Fibroblast of upper back skin (primary cell): ENCODE measurements at regions not wholly inside any gene's neighbourhood (a gene's known extent, or its start where the extent isn't known, plus 50 kb on each side); places are given as distances from the start of the nearest gene placed in this dataset.
"Not testable (repeated sequence)": the region's sequence is repeated elsewhere in the genome, so short reads cannot be mapped to it uniquely, and the experiment has no call there.

Experiments used
- DNase-seq: peaks from one replicate; pipeline ENCODE4 v3.0.0-alpha.2; 2013

GRCh38 chr2:118449401-118449800, 361.1 kb downstream of the INSIG2 start:
- DNase-seq = no peak

GRCh38 chr2:118443596-118443995, 355.3 kb downstream of the INSIG2 start:
- peak; percentile 88 for DNase-seq

- no peak for DNase-seq
Observed at GRCh38 chr2:118442996-118443553, 354.8 kb downstream of the INSIG2 start.

- no peak for DNase-seq
Observed at GRCh38 chr2:118442046-118442445, 353.8 kb downstream of the INSIG2 start.

- no peak for DNase-seq
Observed at GRCh38 chr2:118440404-118441098, 352.3 kb downstream of the INSIG2 start.

GRCh38 chr2:118437501-118437900, 349.2 kb downstream of the INSIG2 start:
- DNase-seq = peak; percentile 41

GRCh38 chr2:118431997-118432396, 343.7 kb downstream of the INSIG2 start:
- DNase-seq = peak; percentile 87

GRCh38 chr2:118431586-118431985, 343.3 kb downstream of the INSIG2 start:
- DNase-seq = no peak

- DNase-seq = peak; percentile 75
Observed at GRCh38 chr2:118431165-118431517, 342.9 kb downstream of the INSIG2 start.

GRCh38 chr2:118430510-118431164, 342.4 kb downstream of the INSIG2 start:
- DNase-seq = peak; percentile 78

- DNase-seq = no peak
Observed at GRCh38 chr2:118425191-118425590, 336.9 kb downstream of the INSIG2 start.

- no peak for DNase-seq
Observed at GRCh38 chr2:118423776-118424175, 335.5 kb downstream of the INSIG2 start.

GRCh38 chr2:118421648-118422047, 333.4 kb downstream of the INSIG2 start:
- no peak for DNase-seq

GRCh38 chr2:118417406-118418120, 329.3 kb downstream of the INSIG2 start:
- DNase-seq = peak; percentile 58

- not testable (repeated sequence) for DNase-seq
Observed at GRCh38 chr2:118415186-118415585, 326.9 kb downstream of the INSIG2 start.

GRCh38 chr2:118403658-118404451, 315.6 kb downstream of the INSIG2 start:
- DNase-seq = no peak

GRCh38 chr2:118388771-118389170, 300.5 kb downstream of the INSIG2 start:
- DNase-seq = peak; percentile 62

GRCh38 chr2:118387509-118387908, 299.2 kb downstream of the INSIG2 start:
- DNase-seq = peak; percentile 84

GRCh38 chr2:118386641-118387302, 298.5 kb downstream of the INSIG2 start:
- DNase-seq = peak; percentile 79

GRCh38 chr2:118380915-118381653, 292.8 kb downstream of the INSIG2 start:
- DNase-seq = peak; percentile 38

- DNase-seq = no peak
Observed at GRCh38 chr2:118375907-118376485, 287.7 kb downstream of the INSIG2 start.
